Occipital lobe (tissue), 1 donor: ENCODE measurements at regions not wholly inside any gene's neighbourhood (a gene's known extent, or its start where the extent isn't known, plus 50 kb on each side); places are given as distances from the start of the nearest gene placed in this dataset.

Experiments
- DNase-seq: peaks from one replicate; lab custom pipeline; 2025; lab: John Stamatoyannopoulos, UW

- no peak for DNase-seq
Observed at GRCh38 chr16:5398203-5398602, 300.6 kb upstream of the EEF2KMT start.

- no peak for DNase-seq
Observed at GRCh38 chr16:5396880-5397279, 299.3 kb upstream of the EEF2KMT start.

GRCh38 chr16:5393070-5393469 lies 295.5 kb upstream of the EEF2KMT start:
- DNase-seq: peak; percentile 6

GRCh38 chr16:5386989-5387388 lies 289.4 kb upstream of the EEF2KMT start:
- no peak for DNase-seq

GRCh38 chr16:5385811-5386210 lies 288.2 kb upstream of the EEF2KMT start:
- no peak for DNase-seq

DNA sequence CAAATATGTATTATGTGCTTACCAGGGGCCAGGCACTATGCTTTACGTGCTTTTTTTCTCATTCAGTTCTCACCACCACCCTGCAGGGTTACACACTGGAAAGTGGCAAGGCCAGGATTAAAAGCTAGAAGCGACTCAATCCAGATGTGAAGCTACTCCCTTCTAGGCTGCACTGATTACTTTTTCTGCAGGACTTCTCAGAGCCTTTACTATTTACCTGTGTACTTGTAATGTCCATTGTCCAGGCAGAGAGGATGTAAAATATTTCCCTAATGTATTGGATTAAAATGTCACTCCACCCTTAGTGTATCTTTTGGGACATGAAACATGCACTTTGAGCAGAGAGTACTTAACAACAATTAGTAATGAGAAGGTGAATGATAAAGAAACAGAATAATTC lies 287.5 kb upstream of the EEF2KMT start:
- DNase-seq: no peak

- DNase-seq: no peak
Observed at GRCh38 chr16:5383737-5384136, 286.1 kb upstream of the EEF2KMT start.

DNA sequence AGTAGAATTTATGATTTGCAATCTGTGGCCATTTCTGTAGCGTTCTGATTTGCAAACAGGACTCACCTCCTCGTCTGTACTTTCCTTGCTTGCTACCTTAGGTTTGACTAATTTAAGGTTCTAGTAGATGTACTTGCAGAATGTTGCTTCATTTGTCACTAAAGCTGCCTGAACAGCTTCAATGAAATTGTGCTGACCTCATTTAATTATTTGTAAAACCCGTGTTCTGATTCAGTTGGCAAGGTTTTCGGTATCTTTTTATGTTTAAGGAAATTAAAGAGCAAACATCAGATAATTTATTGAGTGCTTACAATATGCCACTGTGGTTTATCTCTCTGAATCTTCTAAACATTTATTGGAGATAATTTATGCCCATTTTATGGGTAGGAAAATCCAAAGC lies 284.9 kb upstream of the EEF2KMT start:
- DNase-seq: no peak

DNA sequence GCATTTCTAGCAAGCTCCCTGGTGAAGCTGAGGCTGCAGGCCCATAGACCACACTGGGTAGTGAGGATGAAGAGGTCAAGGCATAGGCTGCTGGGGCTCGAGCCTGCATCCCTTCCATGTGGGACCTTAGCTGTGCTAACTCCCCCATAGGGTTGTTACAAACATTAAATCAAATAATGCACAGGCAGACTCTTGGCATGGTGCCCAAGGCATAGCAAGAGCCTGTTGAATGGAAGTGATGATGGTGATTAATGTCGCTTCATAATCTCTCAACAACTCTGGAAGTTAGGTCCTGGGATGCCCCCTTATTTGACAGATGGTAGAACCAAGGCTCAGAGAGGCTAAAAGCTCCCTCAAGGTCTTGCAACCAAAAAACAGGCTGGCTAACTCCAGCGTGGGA lies 283.9 kb upstream of the EEF2KMT start:
- DNase-seq: no peak

- DNase-seq: peak; percentile 40
Observed at GRCh38 chr16:5379954-5380353, 282.4 kb upstream of the EEF2KMT start.

DNA sequence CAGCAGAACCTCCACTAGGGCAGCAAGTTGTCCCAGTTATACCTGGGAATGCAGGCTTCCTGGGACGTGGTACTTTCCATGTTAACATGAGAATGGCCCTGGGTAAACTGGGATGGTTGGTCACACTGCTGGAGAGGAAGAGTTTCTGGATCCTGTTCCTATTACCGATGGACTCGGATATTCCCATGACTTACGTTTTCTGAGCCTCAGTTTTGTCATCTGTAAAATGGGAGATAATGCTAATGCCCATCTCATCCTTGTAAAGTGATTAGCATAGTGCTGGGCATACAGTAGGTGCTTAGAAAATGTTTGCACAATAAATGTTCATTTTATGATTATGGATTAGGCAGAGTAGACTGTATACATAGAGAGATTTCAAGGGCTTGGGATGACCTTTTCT lies 280.9 kb upstream of the EEF2KMT start:
- no peak for DNase-seq

GRCh38 chr16:5377280-5377898 lies 279.8 kb upstream of the EEF2KMT start:
- DNase-seq: no peak

DNA sequence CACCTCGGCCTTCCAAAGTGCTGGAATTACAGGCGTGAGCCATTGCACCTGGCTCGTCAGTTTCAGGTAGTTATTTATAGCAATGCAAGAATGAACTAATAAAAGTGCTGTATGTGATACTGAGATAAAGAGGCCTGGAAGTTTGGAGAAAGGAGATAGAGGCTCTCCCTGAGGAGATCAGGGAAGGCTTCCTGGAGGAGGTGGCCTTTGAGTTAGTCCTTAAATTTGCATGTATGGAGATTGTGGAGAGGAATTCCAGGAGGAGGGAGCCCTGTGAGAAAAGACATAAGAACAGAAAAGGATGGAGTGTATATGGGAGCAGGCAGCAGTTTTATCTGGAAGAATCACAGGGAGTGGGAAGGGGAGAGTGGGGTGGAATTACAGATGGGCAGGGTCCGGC lies 276.6 kb upstream of the EEF2KMT start:
- DNase-seq: no peak

DNA sequence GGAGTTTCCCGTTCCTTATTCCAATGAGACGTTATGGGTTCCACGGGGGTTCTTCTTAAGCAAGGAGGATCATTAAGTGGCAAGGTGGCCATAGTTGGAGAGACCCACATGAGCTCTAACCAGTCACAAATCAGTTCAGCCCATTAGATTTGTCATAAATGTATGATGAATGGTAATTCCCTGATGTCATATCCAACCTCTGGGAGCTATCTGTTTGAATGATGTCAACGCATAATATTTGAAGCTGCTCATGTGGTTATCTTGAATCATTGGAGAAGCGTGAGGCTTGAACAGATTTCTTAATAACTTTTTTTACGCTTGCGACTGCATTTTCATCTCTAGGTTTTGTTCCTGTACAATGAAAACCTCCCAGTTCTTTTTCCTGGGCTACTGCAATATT lies 270.4 kb upstream of the EEF2KMT start:
- DNase-seq: no peak

DNA sequence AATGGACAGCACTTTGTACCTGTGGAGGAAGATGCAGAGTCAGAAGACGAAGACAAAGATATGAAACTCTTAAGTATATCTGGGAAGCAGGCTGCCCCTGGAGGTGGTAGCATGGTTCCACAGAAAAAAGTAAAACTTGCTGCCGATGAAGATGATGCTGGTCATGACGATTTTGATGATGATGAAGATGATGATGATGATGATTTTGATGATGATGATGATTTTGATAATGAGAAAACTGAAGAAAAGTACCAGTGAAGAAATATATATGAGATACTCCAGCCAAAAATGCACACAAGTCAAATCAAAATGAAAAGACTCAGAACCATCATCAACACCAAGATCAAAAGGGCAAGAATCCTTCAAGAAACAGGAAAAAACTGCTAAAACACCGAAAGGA lies 268.5 kb upstream of the EEF2KMT start:
- no peak for DNase-seq

GRCh38 chr16:5364186-5364585 lies 266.6 kb upstream of the EEF2KMT start:
- DNase-seq: no peak

- no peak for DNase-seq
Observed at GRCh38 chr16:5361322-5361721, 263.7 kb upstream of the EEF2KMT start.

DNA sequence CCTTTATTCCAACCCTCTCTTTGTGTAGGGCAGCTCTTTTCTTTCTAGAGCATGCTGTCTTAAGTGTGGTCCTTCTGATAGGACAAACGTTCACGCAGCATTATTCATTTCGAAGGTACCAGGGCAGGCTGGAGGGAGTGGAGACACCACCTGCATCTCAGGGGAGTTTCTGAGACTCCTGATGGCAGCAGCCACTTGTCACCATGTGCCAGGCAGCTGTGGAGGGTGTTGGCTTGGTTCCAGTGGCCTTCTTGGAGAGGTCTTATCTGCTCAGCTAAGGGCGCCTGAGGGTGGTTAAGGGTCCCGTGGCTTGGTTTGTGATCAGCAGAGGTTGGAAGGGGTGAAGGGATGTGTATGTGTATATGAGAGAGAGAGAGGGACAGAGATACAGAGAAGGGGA lies 257.1 kb upstream of the EEF2KMT start:
- no peak for DNase-seq

- DNase-seq: no peak
Observed at GRCh38 chr16:5349670-5350517, 252.3 kb upstream of the EEF2KMT start.

GRCh38 chr16:5349101-5349500 lies 251.5 kb upstream of the EEF2KMT start:
- no peak for DNase-seq

- DNase-seq: no peak
Observed at GRCh38 chr16:5347561-5347960, 250.0 kb upstream of the EEF2KMT start.

DNA sequence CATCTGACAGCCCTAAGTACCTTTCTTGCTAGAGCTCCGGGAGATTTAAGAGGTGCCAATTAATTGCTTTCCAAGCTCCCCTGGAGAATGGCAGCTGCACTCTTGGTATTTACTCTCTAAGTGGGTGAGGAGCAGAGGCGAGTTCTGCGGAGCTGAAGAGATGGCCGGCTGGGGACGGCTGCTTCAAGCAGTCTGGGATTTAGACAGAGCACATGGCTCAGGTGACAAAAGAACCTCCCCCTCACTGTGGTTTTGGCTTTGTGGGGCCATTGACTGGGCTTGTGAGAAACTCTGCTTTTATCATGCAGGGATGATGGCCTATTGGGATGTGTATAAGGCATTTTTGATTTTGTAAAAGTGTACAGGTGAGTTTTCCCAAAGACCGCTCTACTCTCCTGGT lies 239.3 kb upstream of the EEF2KMT start:
- no peak for DNase-seq

GRCh38 chr16:5333991-5334390 lies 236.4 kb upstream of the EEF2KMT start:
- no peak for DNase-seq
